Astrocyte of the cerebellum (primary cell): ENCODE measurements at regions not wholly inside any gene's neighbourhood (a gene's known extent, or its start where the extent isn't known, plus 50 kb on each side); places are given as distances from the start of the nearest gene placed in this dataset.

Experiments
- DNase-seq: peaks from one replicate; pipeline ENCODE4 v3.0.0-alpha.2; 2011; ENCODE audit warnings: low read depth
- H3K4me3 ChIP-seq: 2 replicates; pipeline ENCODE4 v1.5.1; 2011; ENCODE audit warnings: mild to moderate bottlenecking, low read depth, low read length, moderate library complexity
- CTCF ChIP-seq: IDR thresholded peaks from 2 replicates; pipeline ENCODE4 v1.5.1; 2012; ENCODE audit warnings: low read length, low read depth, moderate library complexity, mild to moderate bottlenecking; ENCODE audit errors: missing control alignments
- in situ Hi-C: cut with HindIII; loops from 2 replicates; pipeline ENCODE4 v1.10.0; 2017; ENCODE audit warnings: low sequenced_read_pairs

- no peak for DNase-seq
- no peak overlapping the region for H3K4me3 ChIP-seq
- no peak for TF ChIP-seq CTCF
- in situ Hi-C loops: no loop called here
Observed at GRCh38 chr10:65291286-65291685, 1634.5 kb upstream of the LRRTM3 start.

- no peak for TF ChIP-seq CTCF
- in situ Hi-C loops: no loop called here
- H3K4me3 ChIP-seq: no peak overlapping the region
- DNase-seq: no peak
Observed at GRCh38 chr10:65292551-65292950, 1633.3 kb upstream of the LRRTM3 start.

- H3K4me3 ChIP-seq: no peak overlapping the region
- in situ Hi-C loops: no loop called here
- no peak for DNase-seq
- no peak for TF ChIP-seq CTCF
Observed at GRCh38 chr10:65294329-65294728, 1631.5 kb upstream of the LRRTM3 start.

- no peak overlapping the region for H3K4me3 ChIP-seq
- in situ Hi-C loops: no loop called here
- DNase-seq: no peak
- no peak for TF ChIP-seq CTCF
Observed at GRCh38 chr10:65301181-65301580, 1624.7 kb upstream of the LRRTM3 start.

GRCh38 chr10:65306201-65306600 lies 1619.6 kb upstream of the LRRTM3 start:
- no peak for TF ChIP-seq CTCF
- in situ Hi-C loops: no loop called here

GRCh38 chr10:65312876-65313275 lies 1613.0 kb upstream of the LRRTM3 start:
- no peak overlapping the region for H3K4me3 ChIP-seq
- in situ Hi-C loops: no loop called here
- DNase-seq: no peak
- no peak for TF ChIP-seq CTCF

More at GRCh38 chr10:65306201-65306600, 1619.6 kb upstream of the LRRTM3 start:
- no peak for DNase-seq
- H3K4me3 ChIP-seq: no peak overlapping the region

- H3K4me3 ChIP-seq: no peak overlapping the region
- in situ Hi-C loops: no loop called here
- DNase-seq: peak; percentile 1
- no peak for TF ChIP-seq CTCF
Observed at GRCh38 chr10:65313406-65313805, 1612.4 kb upstream of the LRRTM3 start.
